ENCODE measurements at regions not wholly inside any gene's neighbourhood (a gene's known extent, or its start where the extent isn't known, plus 50 kb on each side); places are given as distances from the start of the nearest gene placed in this dataset.
A peak's percentile ranks its signal among the peaks of the same experiment; 100 is the strongest.

DNA sequence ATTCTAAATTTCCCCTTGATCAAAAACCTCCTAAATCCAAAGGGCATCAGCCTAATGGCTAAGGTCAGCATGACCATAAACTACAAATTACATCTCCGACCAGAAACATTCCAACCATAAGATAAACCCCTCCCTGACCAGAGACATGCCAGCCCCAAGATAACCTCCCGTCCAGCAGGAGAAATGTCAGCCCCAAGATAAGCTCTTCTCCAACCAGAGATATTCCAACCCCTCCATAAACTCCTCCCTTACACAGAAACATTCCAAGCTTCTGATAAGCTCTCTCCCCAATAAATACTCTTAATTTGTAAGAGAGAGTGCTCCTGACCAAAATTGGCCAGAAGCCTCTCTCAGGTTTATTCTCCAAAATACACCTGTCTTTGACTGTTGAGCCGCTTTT is 274.0 kb downstream of the RNF152 start:
- DNase-seq (ENCODE audit: low spot score): no peak

DNA sequence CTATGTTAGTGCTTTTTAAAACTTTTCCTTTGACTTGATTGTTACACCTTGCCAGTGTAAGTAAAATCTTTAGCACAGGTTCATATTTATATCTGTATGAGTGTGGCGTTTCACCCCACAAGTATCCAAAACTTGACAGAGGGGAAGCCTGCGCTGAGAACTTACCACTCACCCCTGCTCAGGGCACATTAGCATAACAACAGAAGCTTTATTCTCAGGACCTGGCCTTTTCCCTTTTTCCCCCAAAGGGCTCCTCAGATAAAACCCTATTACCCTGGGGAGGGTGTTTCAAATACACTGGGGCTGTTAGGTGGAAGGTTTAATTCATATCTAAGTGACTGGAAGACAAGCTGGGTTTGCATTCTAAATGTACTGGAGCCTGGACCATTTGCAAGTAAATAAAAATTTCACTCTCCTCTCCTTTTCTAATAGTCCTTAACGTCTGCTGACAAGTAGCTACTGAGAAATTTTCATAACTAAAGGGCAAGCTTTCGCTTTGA is 276.6 kb downstream of the RNF152 start:
- no peak for DNase-seq (ENCODE audit: low spot score)

DNA sequence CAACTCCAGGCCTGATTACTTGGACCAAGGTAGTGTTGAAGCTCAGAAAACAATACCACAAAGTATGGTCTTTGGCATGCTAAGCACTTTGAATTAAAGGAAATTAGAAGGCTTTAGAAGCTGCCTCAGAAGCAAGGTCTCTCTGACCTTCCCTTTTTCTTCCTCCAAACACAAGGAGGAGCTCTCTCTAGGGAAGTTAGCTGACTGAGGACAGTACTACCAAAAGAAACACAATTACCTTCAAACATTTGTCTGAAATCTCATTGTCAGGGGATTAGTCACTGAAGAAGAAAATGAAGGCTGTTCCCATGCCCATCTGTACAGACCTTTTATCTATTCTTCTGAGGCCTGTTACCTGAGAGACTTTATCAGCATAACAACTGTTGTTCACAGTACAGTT is 279.3 kb downstream of the CDH20 start:
- DNase-seq (ENCODE audit: low spot score): no peak

DNA sequence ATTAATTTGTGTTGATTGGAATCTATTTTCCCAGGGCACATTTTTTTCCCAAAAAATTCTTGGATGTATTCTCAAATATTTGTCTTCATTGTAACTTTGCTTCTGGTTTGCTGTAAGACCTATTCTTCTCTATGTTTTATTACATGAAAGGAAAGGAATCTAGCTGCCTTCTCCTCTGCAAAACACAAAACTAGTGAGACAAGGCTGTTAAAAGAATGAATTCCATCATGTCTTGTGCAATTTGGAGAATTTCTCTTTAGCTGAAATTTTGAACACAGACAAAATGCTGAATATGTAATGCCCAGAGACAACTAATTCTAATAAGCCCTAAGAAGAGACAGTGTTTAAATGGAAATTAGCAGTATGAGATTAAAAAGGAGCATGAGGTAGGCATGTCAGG is 275.9 kb downstream of the CDH20 start:
- peak; percentile 39 for DNase-seq (ENCODE audit: low spot score)

DNA sequence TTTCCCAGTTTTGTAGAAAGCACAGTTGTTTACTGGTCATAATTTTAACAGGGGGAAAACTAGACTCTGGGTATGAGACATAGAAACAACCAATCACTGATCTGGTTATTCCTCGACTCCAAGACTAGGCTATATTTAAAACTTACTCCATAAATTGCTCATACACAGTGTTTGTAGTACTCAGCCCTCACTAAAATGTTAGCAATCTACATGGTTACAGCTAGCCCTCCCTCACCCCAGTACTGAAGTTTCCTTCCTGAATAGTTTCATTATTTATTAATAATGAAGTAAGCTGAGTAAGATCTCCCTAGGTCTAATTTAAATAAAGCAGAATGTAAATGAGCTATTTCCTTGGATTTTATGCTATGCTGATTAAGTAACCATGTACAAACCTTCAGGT is 275.1 kb downstream of the CDH20 start:
- peak; percentile 14 for DNase-seq (ENCODE audit: low spot score)

DNA sequence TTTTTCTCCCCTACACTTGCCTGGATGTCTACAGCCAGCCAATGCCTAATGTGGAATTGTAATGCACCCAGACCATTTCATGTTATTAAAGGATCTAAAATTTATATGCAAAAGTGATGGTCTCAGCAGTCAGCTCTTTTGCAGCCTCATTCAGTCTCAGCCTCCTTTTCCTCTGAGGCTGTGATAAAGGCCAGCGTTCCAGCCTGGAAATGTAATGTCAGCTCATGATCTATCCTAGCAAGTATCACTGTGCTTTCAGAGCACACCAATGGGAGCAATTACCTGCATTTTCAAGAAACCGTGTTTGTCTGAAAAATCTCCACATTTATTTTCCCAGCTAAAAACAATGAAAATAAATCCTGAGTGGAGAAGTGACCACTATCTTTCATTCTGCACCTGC is 274.6 kb downstream of the CDH20 start:
- no peak for DNase-seq (ENCODE audit: low spot score)

DNA sequence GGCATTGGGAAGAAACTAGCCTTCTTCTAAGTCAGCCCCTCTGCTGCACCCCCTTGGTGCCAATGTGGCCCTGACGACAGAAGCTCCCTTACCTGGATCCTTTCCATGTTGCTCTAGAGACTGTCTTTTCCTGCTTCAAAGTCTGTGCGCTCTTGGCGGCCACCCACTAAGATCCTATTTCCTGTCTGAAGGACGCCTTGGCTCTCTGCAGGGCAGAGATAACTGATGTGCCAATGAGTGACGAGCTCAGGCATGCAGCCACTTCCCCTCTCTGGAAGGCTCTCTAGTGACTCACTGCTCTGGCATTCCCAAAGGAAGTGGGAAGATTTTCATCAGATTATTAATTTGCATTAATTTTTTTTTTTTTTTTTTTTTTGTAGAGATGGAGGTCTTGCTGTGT is 273.5 kb downstream of the CDH20 start:
- peak; percentile 86 for DNase-seq (ENCODE audit: low spot score)

DNA sequence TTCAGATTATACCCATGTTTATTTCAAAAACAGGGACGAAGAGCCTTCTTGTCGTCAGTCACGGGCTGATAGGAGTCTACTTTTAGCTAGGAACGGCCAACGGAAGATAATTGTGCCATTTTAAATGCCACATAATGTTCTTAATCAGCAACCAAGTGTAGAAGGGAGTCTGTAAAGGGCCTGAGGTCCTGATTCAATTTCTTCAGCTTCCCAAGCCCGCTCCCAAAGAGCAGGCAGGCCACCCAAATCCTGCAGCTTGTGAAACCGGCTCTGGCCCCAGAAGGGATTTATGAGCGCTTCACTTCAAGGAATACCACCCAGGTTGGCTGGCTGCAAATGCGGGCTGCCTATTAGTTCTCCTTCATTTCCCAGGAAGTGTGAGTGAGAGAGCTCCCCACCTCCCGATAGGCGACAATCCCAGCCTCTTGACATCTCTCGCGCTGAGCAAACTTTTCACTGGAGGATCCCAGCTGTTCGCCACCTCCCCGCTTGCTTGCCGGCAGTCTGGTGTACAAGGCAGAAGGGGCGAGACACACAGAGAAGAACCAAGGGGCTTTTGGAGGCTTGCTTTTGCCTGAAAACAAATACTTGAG is 272.9 kb downstream of the CDH20 start:
- peak; percentile 52 for DNase-seq (ENCODE audit: low spot score)

DNA sequence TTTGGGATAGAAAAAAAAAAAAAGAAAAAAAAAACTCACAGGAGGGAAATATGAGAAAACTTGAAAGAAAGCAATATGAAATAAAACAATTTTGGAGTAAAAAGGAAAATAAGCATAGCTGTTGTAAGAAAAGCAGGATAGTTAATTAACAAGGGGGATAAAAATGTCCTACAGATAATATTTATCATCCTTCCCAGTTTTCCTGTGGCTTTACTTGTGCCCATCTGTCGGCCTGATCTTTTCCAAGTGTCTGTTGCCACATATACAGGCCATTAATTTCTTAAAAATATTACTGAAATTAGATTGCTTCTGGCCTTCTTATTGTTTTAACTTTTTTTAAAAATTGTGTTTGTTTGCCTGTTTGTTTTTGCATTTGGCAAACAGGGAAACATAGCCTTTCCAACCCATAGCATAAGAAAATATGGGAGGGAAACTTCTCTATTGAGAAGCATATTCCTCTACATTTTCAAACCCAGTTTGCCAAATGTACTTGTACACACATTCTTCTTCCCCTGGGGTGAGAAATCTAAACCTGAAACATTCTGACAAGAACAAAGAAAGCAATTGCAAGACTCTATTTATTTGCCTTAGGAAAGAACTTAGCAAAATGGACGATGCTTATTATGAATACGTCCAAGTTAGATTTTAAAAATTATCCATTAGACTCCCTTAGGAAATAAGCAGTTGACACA is 272.3 kb downstream of the CDH20 start:
- no peak for DNase-seq (ENCODE audit: low spot score)
